K562 (cell line): ENCODE measurements at regions not wholly inside any gene's neighbourhood (a gene's known extent, or its start where the extent isn't known, plus 50 kb on each side); places are given as distances from the start of the nearest gene placed in this dataset.

Experiments
- ATAC-seq: fragments of 200-7000 bp; cut with Tn5 transposase; 3 replicates; pipeline ENCODE4 v1.9.1; 2020; ENCODE audit warnings: moderate library complexity
- BruUV-seq: library from RNA; stranded (reverse); fragments of 400-500 nt; replicated peaks from 2 replicates; lab custom pipeline; 2021; lab: Mats Ljungman, UMichigan
- CTCF ChIA-PET: fragments of 300-600 bp; formaldehyde crosslinking; extraction: SDS; loops from one replicate; lab custom pipeline; 2021; ENCODE audit warnings: low intra/inter-chr PET ratio; lab: Yijun Ruan, JAX
- POLR2A ChIA-PET: fragments of 300-600, 350-650 bp; sonication (Branson Sonifier 250); formaldehyde crosslinking; extraction: SDS; loops from one replicate; lab custom pipeline; 2021; ENCODE audit warnings: antibody characterized with exemption, inconsistent platforms; lab: Yijun Ruan, JAX
- DNase-seq, 4 experiments: peaks; one replicate each; pipeline versions ENCODE4 v3.0.0 to v3.0.0-alpha.2; 2011 to 2018; ENCODE audit warnings: low spot score in 3 of 4, mixed read lengths in 3 of 4; ENCODE audit errors: extremely low read depth in 1 of 4
- FAIRE-seq: peaks from 2 replicates; lab custom pipeline; 2011; peaks lifted over from hg19 to GRCh38; lab: Jason Lieb, UNC
- H2AFZ ChIP-seq: 2 replicates; pipeline ENCODE4 v1.6.0; 2011; ENCODE audit warnings: low read depth, low read length, control low read depth, inconsistent platforms
- H3K27ac ChIP-seq: fragments of 200-600 bp; 3 replicates; pipeline ENCODE4 v1.8.0; 2011; ENCODE audit warnings: low read depth, mild to moderate bottlenecking, control low read depth, inconsistent platforms, low read length, moderate library complexity, mixed read lengths; ENCODE audit errors: extremely low read depth
- H3K27me3 ChIP-seq, 2 experiments: fragments of 300-600 bp in 1 of 2; 2 replicates in 1 of 2; 3 replicates in 1 of 2; pipeline versions ENCODE4 v1.6.0 to v1.8.0; 2011; ENCODE audit warnings: inconsistent platforms in 2 of 2, low read length in 2 of 2, mild to moderate bottlenecking in 1 of 2, mixed read lengths in 1 of 2, moderate library complexity in 1 of 2; ENCODE audit not compliant: control insufficient read depth in 2 of 2, insufficient read depth in 2 of 2
- H3K36me3 ChIP-seq: fragments of 300-600 bp; 3 replicates; pipeline ENCODE4 v1.8.0; 2011; ENCODE audit warnings: mild to moderate bottlenecking, low read length, inconsistent platforms; ENCODE audit not compliant: control insufficient read depth, insufficient read depth
- H3K4me1 ChIP-seq, 2 experiments: fragments of 200-600 bp in 1 of 2; replicated peaks in 1 of 2; 2 replicates in 1 of 2; 3 replicates in 1 of 2; pipeline versions ENCODE4 v1.5.1 to v1.8.0; 2011; ENCODE audit warnings: inconsistent platforms in 2 of 2, low read length in 2 of 2, mild to moderate bottlenecking in 1 of 2, mixed read lengths in 1 of 2, moderate library complexity in 1 of 2; ENCODE audit not compliant: control insufficient read depth in 2 of 2, insufficient read depth in 2 of 2
- H3K4me2 ChIP-seq: 2 replicates; pipeline ENCODE4 v1.6.1; 2011; ENCODE audit warnings: low read length, control low read depth, inconsistent platforms, mixed read lengths; ENCODE audit not compliant: insufficient read depth
- H3K4me3 ChIP-seq: fragments of 200-600 bp; sonication (generic), shearing (Covaris generic); 2 replicates; pipeline ENCODE4 v1.5.1; 2016; ENCODE audit warnings: control low read depth, inconsistent platforms
- H3K79me2 ChIP-seq: fragments of 200-600 bp; 3 replicates; pipeline ENCODE4 v1.8.0; 2011; ENCODE audit warnings: low read length, inconsistent platforms; ENCODE audit not compliant: control insufficient read depth, insufficient read depth
- H3K9ac ChIP-seq, 2 experiments: 2 replicates each; pipeline versions ENCODE4 v1.6.0 to v1.6.1; 2011; ENCODE audit warnings: low read depth in 2 of 2, low read length in 2 of 2, control low read depth in 1 of 2, inconsistent platforms in 1 of 2, mild to moderate bottlenecking in 1 of 2, mixed read lengths in 1 of 2; ENCODE audit not compliant: insufficient read depth in 1 of 2
- H3K9me1 ChIP-seq: one replicate; pipeline ENCODE4 v1.6.0; 2011; ENCODE audit warnings: inconsistent platforms, mild to moderate bottlenecking, low read length, moderate library complexity; ENCODE audit not compliant: control insufficient read depth, insufficient read depth
- H3K9me3 ChIP-seq: replicated peaks from 2 replicates; pipeline ENCODE4 v1.5.1; 2011; ENCODE audit warnings: low read depth, low read length, inconsistent platforms; ENCODE audit not compliant: control insufficient read depth, insufficient read depth
- H4K20me1 ChIP-seq: replicated peaks from 2 replicates; pipeline ENCODE4 v1.6.1; 2011; ENCODE audit warnings: low read length, inconsistent platforms, mixed read lengths; ENCODE audit not compliant: control insufficient read depth, insufficient read depth
- GABPB1 ChIP-seq: sonication (generic); formaldehyde crosslinking; IDR thresholded peaks from 2 replicates; pipeline ENCODE4 v1.8.0; 2022; ENCODE audit warnings: mild to moderate bottlenecking, missing genetic modification reagents
- MCM2 ChIP-seq: fragments of 450-650 bp; IDR thresholded peaks from 2 replicates; pipeline ENCODE4 v1.6.1; 2017; ENCODE audit warnings: low read depth, mild to moderate bottlenecking
- NFATC3 ChIP-seq: fragments of 450-650 bp; IDR thresholded peaks from 2 replicates; pipeline ENCODE4 v1.6.1; 2017; ENCODE audit warnings: mild to moderate bottlenecking
- RBFOX2 ChIP-seq: fragments of 200-400 bp; formaldehyde crosslinking; IDR thresholded peaks from 2 replicates; pipeline ENCODE4 v1.6.1; 2017; ENCODE audit warnings: low read depth, mild to moderate bottlenecking, low read length, moderate library complexity
- RBM22 ChIP-seq: fragments of 200-400 bp; formaldehyde crosslinking; IDR thresholded peaks from 2 replicates; pipeline ENCODE4 v1.6.1; 2018; ENCODE audit warnings: low read length, low read depth; ENCODE audit not compliant: poor library complexity, severe bottlenecking
- RFX1 ChIP-seq: fragments of 450-650 bp; IDR thresholded peaks from 2 replicates; pipeline ENCODE4 v1.6.1; 2016; ENCODE audit warnings: mild to moderate bottlenecking, moderate library complexity
- RNF219 ChIP-seq: fragments of 250-450 bp; sonication (Bioruptor Pico); IDR thresholded peaks from 2 replicates; pipeline ENCODE4 v1.5.0; 2022; ENCODE audit warnings: mild to moderate bottlenecking
- RUNX1 ChIP-seq: sonication (generic); IDR thresholded peaks from 2 replicates; pipeline ENCODE4 v1.6.1; 2016; ENCODE audit warnings: antibody characterized with exemption, low read depth
- WGBS: fragments of 100-300 bp; shearing (Covaris generic); methylation state at CpG from one replicate; pipeline ENCODE4 v1.1.6; 2016; ENCODE audit warnings: low coverage, mixed read lengths; ENCODE audit not compliant: insufficient coverage; ENCODE audit errors: missing lambda C conversion rate; 5-methylcytosine and 5-hydroxymethylcytosine counted together
- in situ Hi-C: fragments of 300-500 bp; cut with MboI; formaldehyde crosslinking; loops from 4 replicates; pipeline ENCODE4 v1.15.0; 2018; ENCODE audit warnings: inconsistent platforms, mixed read lengths
- intact Hi-C: fragments of 100-400 bp; cut with micrococcal nuclease; formaldehyde crosslinking; loops from 2 replicates; pipeline ENCODE4 v1.14.2; 2022
- TF ChIP-seq, protein P1 (sequence below): fragments of 450-650 bp; IDR thresholded peaks from 2 replicates; pipeline ENCODE4 v1.6.1; 2016; ENCODE audit warnings: missing biosample characterization, missing genetic modification characterization
- TF ChIP-seq, protein P2 (sequence below): sonication (generic); formaldehyde crosslinking; IDR thresholded peaks from 2 replicates; pipeline ENCODE4 v1.8.0; 2022; ENCODE audit warnings: mild to moderate bottlenecking, missing genetic modification reagents

DNA sequence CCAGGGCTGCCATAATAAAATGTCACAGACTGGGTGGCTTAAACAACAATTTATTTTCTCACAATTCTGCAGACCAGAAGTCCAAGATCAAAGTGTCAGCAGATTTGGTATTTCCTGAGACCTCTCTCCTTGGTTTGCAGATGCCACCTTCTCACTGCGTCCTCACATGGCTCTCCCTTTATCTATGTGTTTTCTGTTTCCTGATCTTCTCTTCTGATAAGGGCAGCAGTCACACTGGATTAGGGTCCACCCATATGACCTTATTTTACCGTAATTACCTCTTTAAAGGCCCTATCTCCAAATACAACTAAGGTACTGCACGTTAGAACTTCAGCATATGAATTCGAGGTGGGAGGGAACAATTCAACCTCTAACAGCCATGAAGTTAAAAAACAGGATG is 238.9 kb upstream of the API5 start:
- TF ChIP-seq, protein P1, sequence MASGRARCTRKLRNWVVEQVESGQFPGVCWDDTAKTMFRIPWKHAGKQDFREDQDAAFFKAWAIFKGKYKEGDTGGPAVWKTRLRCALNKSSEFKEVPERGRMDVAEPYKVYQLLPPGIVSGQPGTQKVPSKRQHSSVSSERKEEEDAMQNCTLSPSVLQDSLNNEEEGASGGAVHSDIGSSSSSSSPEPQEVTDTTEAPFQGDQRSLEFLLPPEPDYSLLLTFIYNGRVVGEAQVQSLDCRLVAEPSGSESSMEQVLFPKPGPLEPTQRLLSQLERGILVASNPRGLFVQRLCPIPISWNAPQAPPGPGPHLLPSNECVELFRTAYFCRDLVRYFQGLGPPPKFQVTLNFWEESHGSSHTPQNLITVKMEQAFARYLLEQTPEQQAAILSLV (tag), result no peak
- TF ChIP-seq NFATC3, result no peak
- Histone ChIP-seq H3K9me1 (no peaks in the 10 kb centered on the region), H3K79me2 (no peaks in the 10 kb centered on the region), H3K36me3 (no peaks in the 10 kb centered on the region), H3K4me1 (no peaks in the 10 kb centered on the region), H4K20me1 (no peaks in the 10 kb centered on the region), H3K27ac (no peak overlapping the region), H3K27me3 (no peaks in the 10 kb centered on the region), H3K9me3 (no peaks in the 10 kb centered on the region), H3K4me3 (no peak overlapping the region), H3K9ac (no peak overlapping the region), H2AFZ (no peak overlapping the region), H3K4me2 (no peak overlapping the region)
- DNase-seq, result no peak
- 0% methylated on average over 4 of the region's 4 CpGs for WGBS
- CTCF ChIA-PET, result no interaction called here
- in situ Hi-C loops, result no loop called here
- intact Hi-C loops, result no loop called here
- no peak for FAIRE-seq
- BruUV-seq, result no TSS peak
- no peak for ATAC-seq
- POLR2A ChIA-PET, result no interaction called here

DNA sequence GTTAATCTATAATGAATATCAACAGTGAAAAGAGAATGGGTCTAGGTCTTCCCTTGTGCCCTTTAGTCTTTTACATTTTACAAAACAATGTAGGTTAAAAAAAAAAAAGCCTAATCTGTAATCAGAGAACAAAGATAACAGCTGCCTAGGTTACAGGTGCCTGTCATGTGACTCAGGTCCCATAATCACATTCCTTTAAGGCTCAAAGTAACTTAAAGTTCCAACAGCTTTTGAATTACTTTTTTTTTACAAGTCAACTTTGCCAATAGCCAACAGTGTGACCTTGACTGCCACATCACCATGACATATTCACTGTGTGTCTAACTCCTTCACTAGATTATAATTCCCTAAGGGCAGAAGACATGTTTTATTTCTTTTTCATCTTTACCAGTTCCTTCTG is 237.0 kb upstream of the API5 start:
- Histone ChIP-seq H3K4me1 (no peaks in the 10 kb centered on the region), H3K36me3 (no peaks in the 10 kb centered on the region), H3K79me2 (no peaks in the 10 kb centered on the region), H3K9me3 (no peaks in the 10 kb centered on the region), H4K20me1 (no peaks in the 10 kb centered on the region), H3K4me3 (no peak overlapping the region), H3K4me2 (no peak overlapping the region), H3K27ac (no peak overlapping the region), H3K9ac (no peak overlapping the region), H3K27me3 (no peaks in the 10 kb centered on the region), H2AFZ (no peak overlapping the region), H3K9me1 (no peaks in the 10 kb centered on the region)
- in situ Hi-C loops (no loop called here), intact Hi-C loops (no loop called here)
- FAIRE-seq (no peak), ATAC-seq (no peak), DNase-seq (no peak)
- no TSS peak for BruUV-seq
- ChIA-PET POLR2A (no interaction called here), CTCF (no interaction called here)
- TF ChIP-seq RFX1 (no peak), RBM22 (no peak), RBFOX2 (no peak), RUNX1 (no peak), MCM2 (no peak), GABPB1 (CRISPR knock-in tag) (no peak), RNF219 (CRISPR knock-in tag) (no peak)
- TF ChIP-seq, protein P2, sequence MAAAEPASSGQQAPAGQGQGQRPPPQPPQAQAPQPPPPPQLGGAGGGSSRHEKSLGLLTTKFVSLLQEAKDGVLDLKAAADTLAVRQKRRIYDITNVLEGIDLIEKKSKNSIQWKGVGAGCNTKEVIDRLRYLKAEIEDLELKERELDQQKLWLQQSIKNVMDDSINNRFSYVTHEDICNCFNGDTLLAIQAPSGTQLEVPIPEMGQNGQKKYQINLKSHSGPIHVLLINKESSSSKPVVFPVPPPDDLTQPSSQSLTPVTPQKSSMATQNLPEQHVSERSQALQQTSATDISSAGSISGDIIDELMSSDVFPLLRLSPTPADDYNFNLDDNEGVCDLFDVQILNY (CRISPR knock-in tag), result no peak
- TF ChIP-seq, all 486 proteins: peak for 0
